H9 (cell line): ENCODE measurements at regions not wholly inside any gene's neighbourhood (a gene's known extent, or its start where the extent isn't known, plus 50 kb on each side); places are given as distances from the start of the nearest gene placed in this dataset.

Source experiments
- DNase-seq: peaks from one replicate; pipeline ENCODE4 v3.0.0-alpha.2; 2017
- H2AFZ ChIP-seq: one replicate; pipeline ENCODE4 v1.6.1; 2013; ENCODE audit warnings: mild to moderate bottlenecking, low read length, control low read depth, moderate library complexity
- H2AK5ac ChIP-seq: 2 replicates; pipeline ENCODE4 v1.6.1; 2013; ENCODE audit warnings: low read length, control low read depth, mixed read lengths; ENCODE audit not compliant: insufficient read length
- H2BK120ac ChIP-seq: one replicate; pipeline ENCODE4 v1.6.1; 2013; ENCODE audit warnings: low read depth, mild to moderate bottlenecking, low read length, control low read depth, inconsistent platforms; ENCODE audit not compliant: poor library complexity, severe bottlenecking
- H2BK12ac ChIP-seq: 2 replicates; pipeline ENCODE4 v1.6.1; 2013; ENCODE audit warnings: low read length, control low read depth, mixed read lengths, low read depth; ENCODE audit not compliant: insufficient read length
- H2BK15ac ChIP-seq: 2 replicates; pipeline ENCODE4 v1.6.1; 2013; ENCODE audit warnings: low read depth, low read length, control low read depth
- H2BK20ac ChIP-seq: one replicate; pipeline ENCODE4 v1.6.1; 2013; ENCODE audit warnings: low read depth, mild to moderate bottlenecking, low read length, control low read depth, inconsistent platforms; ENCODE audit not compliant: poor library complexity, severe bottlenecking
- H2BK5ac ChIP-seq: 2 replicates; pipeline ENCODE4 v1.6.1; 2013; ENCODE audit warnings: low read length, control low read depth, mixed read lengths; ENCODE audit not compliant: insufficient read length
- H3K14ac ChIP-seq: 2 replicates; pipeline ENCODE4 v1.6.1; 2013; ENCODE audit warnings: low read length, control low read depth; ENCODE audit not compliant: insufficient read depth
- H3K18ac ChIP-seq: 2 replicates; pipeline ENCODE4 v1.6.1; 2013; ENCODE audit warnings: low read depth, mild to moderate bottlenecking, mixed read lengths, low read length, control low read depth; ENCODE audit not compliant: insufficient read length
- H3K23ac ChIP-seq: 2 replicates; pipeline ENCODE4 v1.6.1; 2013; ENCODE audit warnings: low read length, control low read depth, mixed read lengths, low read depth; ENCODE audit not compliant: insufficient read length
- H3K23me2 ChIP-seq: 2 replicates; pipeline ENCODE4 v1.6.1; 2013; ENCODE audit warnings: low read depth, mild to moderate bottlenecking, mixed read lengths, low read length, control low read depth; ENCODE audit not compliant: insufficient read length, poor library complexity, severe bottlenecking
- H3K27ac ChIP-seq: 2 replicates; pipeline ENCODE4 v1.5.1; 2013; ENCODE audit warnings: low read length, control low read depth, mixed read lengths, low read depth; ENCODE audit not compliant: insufficient read length
- H3K27me3 ChIP-seq: 2 replicates; pipeline ENCODE4 v1.6.1; 2013; ENCODE audit warnings: low read length, control low read depth, inconsistent platforms; ENCODE audit not compliant: insufficient read depth
- H3K4ac ChIP-seq: 2 replicates; pipeline ENCODE4 v1.6.1; 2013; ENCODE audit warnings: low read depth, mild to moderate bottlenecking, control low read depth, inconsistent platforms, low read length, moderate library complexity
- H3K4me1 ChIP-seq: 2 replicates; pipeline ENCODE4 v1.6.1; 2013; ENCODE audit warnings: low read length, control low read depth, inconsistent platforms; ENCODE audit not compliant: insufficient read depth
- H3K4me2 ChIP-seq: 2 replicates; pipeline ENCODE4 v1.6.1; 2013; ENCODE audit warnings: low read length, control low read depth, mixed read lengths; ENCODE audit not compliant: insufficient read length, insufficient read depth
- H3K56ac ChIP-seq: 2 replicates; pipeline ENCODE4 v1.6.1; 2013; ENCODE audit warnings: low read depth, mild to moderate bottlenecking, mixed read lengths, low read length, control low read depth; ENCODE audit not compliant: insufficient read length
- H3K79me1 ChIP-seq: 2 replicates; pipeline ENCODE4 v1.6.1; 2013; ENCODE audit warnings: low read depth, mild to moderate bottlenecking, moderate library complexity, low read length, control low read depth, inconsistent platforms; ENCODE audit not compliant: insufficient read depth, poor library complexity, severe bottlenecking
- H3K79me2 ChIP-seq: 2 replicates; pipeline ENCODE4 v1.6.1; 2013; ENCODE audit warnings: low read length, control low read depth, inconsistent platforms; ENCODE audit not compliant: insufficient read depth
- H3K9ac ChIP-seq: 2 replicates; pipeline ENCODE4 v1.6.1; 2013; ENCODE audit warnings: low read length, control low read depth, mixed read lengths; ENCODE audit not compliant: insufficient read length; ENCODE audit errors: extremely low read depth
- H3K9me3 ChIP-seq: one replicate; pipeline ENCODE4 v1.6.1; 2013; ENCODE audit warnings: low read depth, low read length, inconsistent platforms; ENCODE audit not compliant: control insufficient read depth
- H3T11ph ChIP-seq: one replicate; pipeline ENCODE4 v1.6.1; 2013; ENCODE audit warnings: mild to moderate bottlenecking, low read length, control low read depth, inconsistent platforms
- H4K20me1 ChIP-seq: one replicate; pipeline ENCODE4 v1.6.1; 2013; ENCODE audit not compliant: control insufficient read depth, insufficient read length, insufficient read depth
- H4K5ac ChIP-seq: 2 replicates; pipeline ENCODE4 v1.6.1; 2013; ENCODE audit warnings: low read depth, mild to moderate bottlenecking, mixed read lengths, low read length, control low read depth; ENCODE audit not compliant: insufficient read length
- H4K8ac ChIP-seq: replicated peaks from 2 replicates; pipeline ENCODE4 v1.6.1; 2013; ENCODE audit warnings: low read length, control low read depth, mixed read lengths, low read depth; ENCODE audit not compliant: insufficient read length
- H4K91ac ChIP-seq: 2 replicates; pipeline ENCODE4 v1.6.1; 2013; ENCODE audit warnings: low read depth, mild to moderate bottlenecking, moderate library complexity, mixed read lengths, low read length, control low read depth; ENCODE audit not compliant: insufficient read length
- H3K27ac Mint-ChIP-seq, 3 experiments: 2 replicates in 2 of 3; 3 replicates in 1 of 3; pipeline ENCODE4 v1.8.0; 2020 to 2021; ENCODE audit warnings: mixed read lengths in 3 of 3, mild to moderate bottlenecking in 1 of 3, moderate library complexity in 1 of 3
- H3K27me3 Mint-ChIP-seq: 2 replicates; pipeline ENCODE4 v1.8.0; 2021; ENCODE audit warnings: low read depth, mild to moderate bottlenecking, moderate library complexity, mixed read lengths
- H3K36me3 Mint-ChIP-seq, 3 experiments: 2 replicates in 2 of 3; 3 replicates in 1 of 3; pipeline ENCODE4 v1.8.0; 2020 to 2021; ENCODE audit warnings: low read depth in 3 of 3, mixed read lengths in 3 of 3; ENCODE audit not compliant: insufficient read depth in 1 of 3
- H3K4me1 Mint-ChIP-seq, 2 experiments: 2 replicates each; pipeline ENCODE4 v1.8.0; 2020; ENCODE audit warnings: mixed read lengths in 2 of 2
- H3K4me3 Mint-ChIP-seq, 2 experiments: 2 replicates in 1 of 2; 3 replicates in 1 of 2; pipeline ENCODE4 v1.8.0; 2020 to 2021; ENCODE audit warnings: mild to moderate bottlenecking in 2 of 2, mixed read lengths in 2 of 2, moderate library complexity in 1 of 2
- H3K9me3 Mint-ChIP-seq, 2 experiments: 2 replicates in 1 of 2; 3 replicates in 1 of 2; pipeline ENCODE4 v1.8.0; 2020; ENCODE audit warnings: mild to moderate bottlenecking in 2 of 2, mixed read lengths in 2 of 2, moderate library complexity in 1 of 2
- WGBS: extraction: QIAGEN DNeasy Blood & Tissue Kit; methylation state at CpG from one replicate; pipeline ENCODE4 v1.1.7; 2013; ENCODE audit warnings: missing lambda C conversion rate, low lambda C conversion rate, mixed read lengths; ENCODE audit not compliant: insufficient read length; ENCODE audit errors: extremely low coverage; 5-methylcytosine and 5-hydroxymethylcytosine counted together
- TF ChIP-seq, protein P1 (sequence below): fragments of 200-600 bp; sonication (generic); conservative IDR thresholded peaks from 3 replicates; pipeline ENCODE4 v1.8.0; 2021; ENCODE audit warnings: antibody characterized with exemption, mild to moderate bottlenecking

DNA sequence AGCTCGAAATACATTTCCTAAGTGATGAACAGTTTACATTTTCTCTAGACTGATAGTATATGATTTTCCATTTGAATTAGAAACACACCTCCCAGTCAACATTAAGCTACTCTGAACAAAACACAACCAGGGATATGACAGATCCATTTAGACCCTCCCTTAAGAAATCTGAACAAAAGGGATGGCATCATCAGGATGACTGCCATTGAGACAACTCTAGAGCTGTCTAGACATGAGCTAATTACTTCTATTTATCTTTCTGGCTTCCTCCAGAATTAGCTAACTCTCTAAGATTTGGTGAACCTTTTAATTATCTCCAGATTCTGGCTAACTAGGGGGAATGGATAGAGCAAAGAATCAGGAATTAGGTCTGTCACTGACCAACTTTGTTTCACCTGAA lies 92.9 kb upstream of the IGF1 start:
- Histone ChIP-seq H3K79me1 (no peaks in the 10 kb centered on the region), H3K23me2 (no peaks in the 10 kb centered on the region), H3K4me1 (no peaks in the 10 kb centered on the region), H2BK12ac (no peak overlapping the region), H3K4me2 (no peak overlapping the region), H4K5ac (no peak overlapping the region), H2AK5ac (no peak overlapping the region), H3K9ac (no peak overlapping the region), H2BK20ac (no peak overlapping the region), H4K91ac (no peak overlapping the region), H4K20me1 (no peaks in the 10 kb centered on the region), H3K27me3 (no peaks in the 10 kb centered on the region), H3T11ph (no peak overlapping the region), H3K27ac (no peak overlapping the region), H2BK15ac (no peak overlapping the region), H3K14ac (no peak overlapping the region), H4K8ac (no peak overlapping the region), H3K9me3 (no peaks in the 10 kb centered on the region), H3K18ac (no peak overlapping the region), H2AFZ (no peak overlapping the region), H3K23ac (no peak overlapping the region), H2BK5ac (no peak overlapping the region), H2BK120ac (no peak overlapping the region), H3K79me2 (no peaks in the 10 kb centered on the region), H3K56ac (no peak overlapping the region), H3K4ac (no peak overlapping the region)
- TF ChIP-seq, protein P1, sequence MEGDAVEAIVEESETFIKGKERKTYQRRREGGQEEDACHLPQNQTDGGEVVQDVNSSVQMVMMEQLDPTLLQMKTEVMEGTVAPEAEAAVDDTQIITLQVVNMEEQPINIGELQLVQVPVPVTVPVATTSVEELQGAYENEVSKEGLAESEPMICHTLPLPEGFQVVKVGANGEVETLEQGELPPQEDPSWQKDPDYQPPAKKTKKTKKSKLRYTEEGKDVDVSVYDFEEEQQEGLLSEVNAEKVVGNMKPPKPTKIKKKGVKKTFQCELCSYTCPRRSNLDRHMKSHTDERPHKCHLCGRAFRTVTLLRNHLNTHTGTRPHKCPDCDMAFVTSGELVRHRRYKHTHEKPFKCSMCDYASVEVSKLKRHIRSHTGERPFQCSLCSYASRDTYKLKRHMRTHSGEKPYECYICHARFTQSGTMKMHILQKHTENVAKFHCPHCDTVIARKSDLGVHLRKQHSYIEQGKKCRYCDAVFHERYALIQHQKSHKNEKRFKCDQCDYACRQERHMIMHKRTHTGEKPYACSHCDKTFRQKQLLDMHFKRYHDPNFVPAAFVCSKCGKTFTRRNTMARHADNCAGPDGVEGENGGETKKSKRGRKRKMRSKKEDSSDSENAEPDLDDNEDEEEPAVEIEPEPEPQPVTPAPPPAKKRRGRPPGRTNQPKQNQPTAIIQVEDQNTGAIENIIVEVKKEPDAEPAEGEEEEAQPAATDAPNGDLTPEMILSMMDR: no peak
- DNase-seq: no peak
- Mint-ChIP-seq H3K27me3 (no peaks in the 10 kb centered on the region), H3K27ac (no peak overlapping the region), H3K4me3 (no peak overlapping the region), H3K4me1 (no peaks in the 10 kb centered on the region), H3K9me3 (no peaks in the 10 kb centered on the region), H3K36me3 (no peaks in the 10 kb centered on the region)
- WGBS: no CpG with 5 or more reads among the region's 1 CpG
